ENCODE measurements at regions not wholly inside any gene's neighbourhood (a gene's known extent, or its start where the extent isn't known, plus 50 kb on each side); places are given as distances from the start of the nearest gene placed in this dataset.

DNA sequence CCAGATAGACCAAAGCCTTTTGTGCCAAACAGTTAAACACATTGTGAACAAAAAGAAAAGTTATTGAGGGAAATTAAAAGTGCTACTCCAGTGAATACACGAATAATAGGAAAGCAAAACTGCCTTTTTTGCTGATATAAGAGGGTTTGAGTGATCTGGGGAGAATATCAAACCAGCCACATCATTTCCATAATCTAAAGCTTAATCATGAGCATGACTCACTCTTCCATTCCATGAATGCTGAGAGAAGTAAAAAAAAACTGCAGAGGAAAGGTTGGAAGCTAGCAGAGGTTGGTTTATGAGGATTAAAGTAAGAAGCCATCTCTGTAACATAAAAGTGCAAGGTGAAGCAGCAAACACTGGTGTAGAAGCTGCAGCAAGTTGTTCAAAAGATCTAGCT is 350.6 kb upstream of the NCAM2 start:
- in situ Hi-C loops (cut with MboI; ENCODE audit: low pct_ligation_motif_present in 1 of 4, low pct_unique_long_range_greater_than_20kb in 1 of 4, low sequenced_read_pairs in 3 of 4) (no loop called here), intact Hi-C loops (cut with DNase I; ENCODE audit: low total_unique reads) (no loop called here)
- no peak overlapping the region for H3K4me3 ChIP-seq
- H3K27me3 ChIP-seq: no peaks in the 10 kb centered on the region
- DNase-seq: no peak
- 53 to 80% methylated on average over 1 of the region's 1 CpG for WGBS, 2 donors (ENCODE audit: low coverage in 1 of 2)
- peaks cover 0 to 5% (median 0%) of the 10 kb centered on the region in 4 donors for H3K4me1 ChIP-seq
- H3K27ac ChIP-seq: no peak overlapping the region
- no peaks in the 10 kb centered on the region for H3K9me3 ChIP-seq
- TF ChIP-seq POLR2AphosphoS5 (IDR thresholded peaks at IDR 0.05) (no peak), EP300 (IDR thresholded peaks at IDR 0.05; ENCODE audit: low read depth) (no peak), POLR2A (IDR thresholded peaks at IDR 0.05) (no peak)
- TF ChIP-seq, protein P1, sequence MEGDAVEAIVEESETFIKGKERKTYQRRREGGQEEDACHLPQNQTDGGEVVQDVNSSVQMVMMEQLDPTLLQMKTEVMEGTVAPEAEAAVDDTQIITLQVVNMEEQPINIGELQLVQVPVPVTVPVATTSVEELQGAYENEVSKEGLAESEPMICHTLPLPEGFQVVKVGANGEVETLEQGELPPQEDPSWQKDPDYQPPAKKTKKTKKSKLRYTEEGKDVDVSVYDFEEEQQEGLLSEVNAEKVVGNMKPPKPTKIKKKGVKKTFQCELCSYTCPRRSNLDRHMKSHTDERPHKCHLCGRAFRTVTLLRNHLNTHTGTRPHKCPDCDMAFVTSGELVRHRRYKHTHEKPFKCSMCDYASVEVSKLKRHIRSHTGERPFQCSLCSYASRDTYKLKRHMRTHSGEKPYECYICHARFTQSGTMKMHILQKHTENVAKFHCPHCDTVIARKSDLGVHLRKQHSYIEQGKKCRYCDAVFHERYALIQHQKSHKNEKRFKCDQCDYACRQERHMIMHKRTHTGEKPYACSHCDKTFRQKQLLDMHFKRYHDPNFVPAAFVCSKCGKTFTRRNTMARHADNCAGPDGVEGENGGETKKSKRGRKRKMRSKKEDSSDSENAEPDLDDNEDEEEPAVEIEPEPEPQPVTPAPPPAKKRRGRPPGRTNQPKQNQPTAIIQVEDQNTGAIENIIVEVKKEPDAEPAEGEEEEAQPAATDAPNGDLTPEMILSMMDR (IDR thresholded peaks at IDR 0.05): no peak
- no peaks in the 10 kb centered on the region for H3K36me3 ChIP-seq

DNA sequence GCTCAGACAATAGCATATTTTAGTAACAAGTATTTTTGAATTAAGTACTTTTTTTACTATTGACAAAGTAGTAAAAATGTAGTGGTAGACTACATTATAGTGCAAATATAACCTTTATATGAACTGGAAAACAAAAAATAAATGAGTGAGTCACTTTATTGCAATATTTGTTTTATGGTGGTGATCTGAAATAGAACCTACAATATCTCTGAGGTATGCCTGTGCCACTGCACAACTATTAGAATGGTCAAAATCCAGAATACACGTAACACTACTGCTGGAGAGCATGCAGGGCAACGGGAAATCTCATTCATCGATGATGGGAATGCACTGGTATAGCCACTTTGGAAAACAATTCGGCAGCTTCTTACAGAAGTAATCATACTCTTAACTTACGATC is 349.0 kb upstream of the NCAM2 start:
- no peak overlapping the region for H3K27ac ChIP-seq
- no peaks in the 10 kb centered on the region for H3K9me3 ChIP-seq
- no peaks in the 10 kb centered on the region for H3K27me3 ChIP-seq
- WGBS, 2 donors (ENCODE audit: low coverage in 1 of 2): 84 to 92% methylated on average over 5 of the region's 5 CpGs
- no peak overlapping the region for H3K4me3 ChIP-seq
- TF ChIP-seq POLR2AphosphoS5 (IDR thresholded peaks at IDR 0.05) (no peak), EP300 (IDR thresholded peaks at IDR 0.05; ENCODE audit: low read depth) (no peak)
- TF ChIP-seq, protein P1 (IDR thresholded peaks at IDR 0.05): no peak
- intact Hi-C loops (cut with DNase I; ENCODE audit: low total_unique reads): no loop called here
- no peaks in the 10 kb centered on the region for H3K36me3 ChIP-seq
- DNase-seq: no peak
- H3K4me1 ChIP-seq: peaks cover 0 to 5% (median 0%) of the 10 kb centered on the region in 4 donors
- in situ Hi-C loops (cut with MboI; ENCODE audit: low pct_ligation_motif_present in 1 of 4, low pct_unique_long_range_greater_than_20kb in 1 of 4, low sequenced_read_pairs in 3 of 4): no loop called here

DNA sequence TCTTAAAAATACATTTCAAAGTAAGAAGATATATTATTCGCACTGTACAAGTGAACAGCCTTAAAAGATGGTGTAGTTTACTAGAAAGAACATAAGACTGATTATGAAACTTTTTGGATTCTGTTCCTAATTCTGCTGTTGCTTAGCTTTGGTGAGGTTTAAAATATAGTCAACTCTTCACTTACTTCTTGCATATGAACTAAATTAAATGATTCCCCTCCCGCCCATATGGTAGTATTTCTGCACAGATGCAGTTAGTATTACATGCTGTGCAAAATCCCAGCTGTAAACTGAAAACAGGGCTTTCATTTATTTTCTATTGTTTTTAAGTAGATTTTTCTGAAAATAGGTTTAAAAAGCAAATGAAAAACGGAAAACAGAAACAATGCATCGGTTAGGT is 345.4 kb upstream of the NCAM2 start:
- in situ Hi-C loops (cut with MboI; ENCODE audit: low pct_ligation_motif_present in 1 of 4, low pct_unique_long_range_greater_than_20kb in 1 of 4, low sequenced_read_pairs in 3 of 4) (no loop called here), intact Hi-C loops (cut with DNase I; ENCODE audit: low total_unique reads) (no loop called here)
- H3K27me3 ChIP-seq: no peaks in the 10 kb centered on the region
- no peak overlapping the region for H3K27ac ChIP-seq
- no peak for DNase-seq
- H3K4me3 ChIP-seq: no peak overlapping the region
- TF ChIP-seq EP300 (IDR thresholded peaks at IDR 0.05; ENCODE audit: low read depth) (no peak), POLR2A (IDR thresholded peaks at IDR 0.05) (no peak), POLR2AphosphoS5 (IDR thresholded peaks at IDR 0.05) (no peak)
- TF ChIP-seq, protein P1 (IDR thresholded peaks at IDR 0.05): no peak
- no peaks in the 10 kb centered on the region for H3K4me1 ChIP-seq
- H3K36me3 ChIP-seq: no peaks in the 10 kb centered on the region
- WGBS, 2 donors (ENCODE audit: low coverage in 1 of 2): 83 to 87% methylated on average over 4 of the region's 4 CpGs
- H3K9me3 ChIP-seq: no peaks in the 10 kb centered on the region

DNA sequence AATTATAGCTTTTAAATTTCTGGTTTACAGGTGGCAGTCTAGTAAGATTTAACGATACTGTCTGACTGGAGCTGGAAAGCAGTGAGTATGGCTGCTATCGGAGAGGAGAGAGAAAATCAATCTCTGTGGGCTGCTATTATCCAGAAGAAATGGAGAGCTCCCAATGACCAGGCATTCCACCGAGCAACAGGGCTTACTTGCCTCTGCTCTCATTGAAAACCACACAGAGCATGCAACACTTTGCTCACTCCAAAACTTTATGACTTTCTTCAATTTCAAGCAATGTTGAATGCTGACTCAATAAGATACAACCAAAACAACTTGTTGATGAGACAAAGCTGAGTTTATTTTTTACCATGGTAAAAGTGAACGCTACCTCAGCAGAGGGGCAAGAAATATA is 337.0 kb upstream of the NCAM2 start:
- Histone ChIP-seq H3K27ac (no peak overlapping the region), H3K27me3 (no peaks in the 10 kb centered on the region), H3K4me1 (no peaks in the 10 kb centered on the region), H3K36me3 (no peaks in the 10 kb centered on the region), H3K9me3 (no peaks in the 10 kb centered on the region), H3K4me3 (no peak overlapping the region)
- intact Hi-C loops (cut with DNase I; ENCODE audit: low total_unique reads) (no loop called here), in situ Hi-C loops (cut with MboI; ENCODE audit: low pct_ligation_motif_present in 1 of 4, low pct_unique_long_range_greater_than_20kb in 1 of 4, low sequenced_read_pairs in 3 of 4) (no loop called here)
- 67 to 77% methylated on average over 4 of the region's 4 CpGs for WGBS, 2 donors (ENCODE audit: low coverage in 1 of 2)
- TF ChIP-seq POLR2A (IDR thresholded peaks at IDR 0.05) (no peak), EP300 (IDR thresholded peaks at IDR 0.05; ENCODE audit: low read depth) (no peak), POLR2AphosphoS5 (IDR thresholded peaks at IDR 0.05) (no peak)
- TF ChIP-seq, protein P1 (IDR thresholded peaks at IDR 0.05): no peak
- DNase-seq: no peak
